B cell (primary cell): ENCODE measurements at regions not wholly inside any gene's neighbourhood (a gene's known extent, or its start where the extent isn't known, plus 50 kb on each side); places are given as distances from the start of the nearest gene placed in this dataset.

Source experiments
- ATAC-seq: fragments of 200-7000 bp; cut with Tn5 transposase; one replicate; pipeline ENCODE4 v1.10.0; 2021; ENCODE audit warnings: low read depth, mild to moderate bottlenecking, moderate number of reproducible peaks, moderate library complexity
- CTCF ChIA-PET: fragments of 350-600 bp; sonication (Branson Sonifier 250); formaldehyde crosslinking; loops from one replicate; lab custom pipeline; 2021; ENCODE audit warnings: antibody characterized with exemption, inconsistent platforms; lab: Charles Lee
- POLR2A ChIA-PET: fragments of 350-600 bp; sonication (Branson Sonifier 250); formaldehyde crosslinking; loops from one replicate; lab custom pipeline; 2021; ENCODE audit warnings: antibody characterized with exemption; lab: Charles Lee
- DNase-seq: peaks from one replicate; pipeline ENCODE4 v3.0.0; 2013
- H2AFZ ChIP-seq: 2 replicates; pipeline ENCODE4 v1.6.1; 2012; ENCODE audit warnings: mild to moderate bottlenecking, low read depth, low read length; ENCODE audit not compliant: insufficient read depth, poor library complexity, severe bottlenecking
- H3K27ac ChIP-seq, 2 donors: 1 replicate in 1 of 2; 2 replicates in 1 of 2; pipeline ENCODE4 v1.5.1; 2012 to 2013; ENCODE audit warnings: low read length in 2 of 2, mild to moderate bottlenecking in 2 of 2, moderate library complexity in 1 of 2
- H3K27me3 ChIP-seq, 4 experiments: fragments of 200-600 bp in 1 of 4; sonication (generic) in 1 of 4; replicated peaks in 1 of 4; 1 replicate in 2 of 4; 2 replicates in 2 of 4; pipeline versions ENCODE4 v1.6.1 to v1.7.0; 2013 to 2016; ENCODE audit warnings: low read length in 3 of 4, mild to moderate bottlenecking in 2 of 4, mixed read lengths in 1 of 4, moderate library complexity in 1 of 4; ENCODE audit not compliant: insufficient read depth in 4 of 4, control insufficient read depth in 3 of 4; ENCODE audit errors: control extremely low read depth in 1 of 4
- H3K36me3 ChIP-seq, 2 experiments: replicated peaks in 1 of 2; 1 replicate in 1 of 2; 2 replicates in 1 of 2; pipeline versions ENCODE4 v1.6.1 to v1.7.1; 2013; ENCODE audit warnings: low read length in 1 of 2; ENCODE audit not compliant: insufficient read depth in 2 of 2, control insufficient read depth in 1 of 2; ENCODE audit errors: control extremely low read depth in 1 of 2, extremely low read depth in 1 of 2
- H3K4me1 ChIP-seq, 2 donors: fragments of 200-600 bp in 1 of 2; sonication (generic) in 1 of 2; 1 replicate in 1 of 2; 2 replicates in 1 of 2; pipeline versions ENCODE4 v1.5.1 to v1.6.1; 2013 to 2017; ENCODE audit warnings: low read length in 2 of 2; ENCODE audit not compliant: control insufficient read depth in 2 of 2, insufficient read depth in 2 of 2
- H3K4me2 ChIP-seq: replicated peaks from 2 replicates; pipeline ENCODE3; 2012; ENCODE audit warnings: mild to moderate bottlenecking, low read depth, low read length; ENCODE audit not compliant: poor library complexity, severe bottlenecking
- H3K4me3 ChIP-seq, 5 experiments: fragments of 200-600 bp in 1 of 5; sonication (generic) in 1 of 5; 1 replicate in 3 of 5; 2 replicates in 2 of 5; pipeline versions ENCODE4 v1.5.1 to v1.7.0; 2011 to 2016; ENCODE audit warnings: low read length in 4 of 5, mild to moderate bottlenecking in 4 of 5, low read depth in 2 of 5, control low read depth in 1 of 5, moderate library complexity in 1 of 5; ENCODE audit not compliant: insufficient read depth in 1 of 5; ENCODE audit errors: control extremely low read depth in 1 of 5, extremely low read depth in 1 of 5
- H3K79me2 ChIP-seq: fragments of 200-600 bp; sonication (generic); one replicate; pipeline ENCODE4 v1.6.0; 2016; ENCODE audit warnings: low read length; ENCODE audit not compliant: control insufficient read depth, insufficient read depth
- H3K9ac ChIP-seq: fragments of 200-600 bp; sonication (generic); 2 replicates; pipeline ENCODE4 v1.6.1; 2017; ENCODE audit warnings: mild to moderate bottlenecking, low read length, moderate library complexity
- H3K9me3 ChIP-seq, 3 donors: one replicate each; pipeline versions ENCODE4 v1.6.1 to v1.7.1; 2013; ENCODE audit warnings: low read length in 2 of 3; ENCODE audit not compliant: control insufficient read depth in 2 of 3, insufficient read depth in 1 of 3; ENCODE audit errors: control extremely low read depth in 1 of 3
- H4K20me1 ChIP-seq: 2 replicates; pipeline ENCODE4 v1.6.0; 2012; ENCODE audit warnings: mild to moderate bottlenecking, low read length; ENCODE audit not compliant: insufficient read depth, control insufficient read depth, poor library complexity, severe bottlenecking
- H3K27ac Mint-ChIP-seq: one replicate; pipeline ENCODE4 v1.8.0; 2021; ENCODE audit warnings: mixed read lengths
- H3K27me3 Mint-ChIP-seq: one replicate; pipeline ENCODE4 v1.8.0; 2021; ENCODE audit warnings: mixed read lengths
- H3K4me1 Mint-ChIP-seq: one replicate; pipeline ENCODE4 v1.8.0; 2021; ENCODE audit warnings: mixed read lengths
- H3K4me3 Mint-ChIP-seq: one replicate; pipeline ENCODE4 v1.8.0; 2021; ENCODE audit warnings: mixed read lengths
- H3K9me3 Mint-ChIP-seq: one replicate; pipeline ENCODE4 v1.8.0; 2022; ENCODE audit warnings: mixed read lengths; ENCODE audit not compliant: insufficient read depth
- EZH2 ChIP-seq: IDR thresholded peaks from 2 replicates; pipeline ENCODE4 v1.6.1; 2012; ENCODE audit warnings: borderline replicate concordance, low read depth, mild to moderate bottlenecking, moderate library complexity, low read length; ENCODE audit not compliant: insufficient read depth, poor library complexity, severe bottlenecking
- WGBS: methylation state at CpG from one replicate; pipeline ENCODE4 v1.1.5; 2013; ENCODE audit warnings: missing lambda C conversion rate; ENCODE audit not compliant: insufficient coverage; 5-methylcytosine and 5-hydroxymethylcytosine counted together
- intact Hi-C: fragments of 100-400 bp; cut with micrococcal nuclease; formaldehyde crosslinking; loops from one replicate; pipeline ENCODE4 v1.10.0; 2022
- TF ChIP-seq, protein P1 (sequence below): fragments of 200-600 bp; IDR thresholded peaks from one replicate; pipeline ENCODE4 v1.8.0; 2022; ENCODE audit warnings: antibody characterized with exemption, mild to moderate bottlenecking

DNA sequence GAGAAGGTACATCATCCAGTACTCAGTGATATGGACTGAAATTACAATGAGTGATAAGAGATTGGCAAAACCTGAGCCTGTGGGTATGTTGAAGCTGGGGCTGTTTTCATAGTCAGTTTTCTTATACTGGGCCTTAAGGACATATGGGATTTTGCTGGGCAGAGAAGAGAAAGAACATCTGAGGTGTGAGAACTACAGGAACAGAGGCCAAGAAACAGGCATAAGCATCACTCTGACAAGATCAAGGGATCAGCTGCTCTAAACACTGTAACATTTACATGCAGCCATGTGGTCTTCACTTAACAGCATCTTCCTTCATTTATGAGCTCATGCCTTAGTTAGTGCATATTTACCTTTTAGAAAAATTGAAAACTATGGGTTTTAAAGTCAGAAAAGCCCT lies 220.0 kb downstream of the TRIM36 start:
- no peak for DNase-seq
- H3K27ac ChIP-seq, result no peak overlapping the region
- TF ChIP-seq EZH2, result no peak
- TF ChIP-seq, protein P1, sequence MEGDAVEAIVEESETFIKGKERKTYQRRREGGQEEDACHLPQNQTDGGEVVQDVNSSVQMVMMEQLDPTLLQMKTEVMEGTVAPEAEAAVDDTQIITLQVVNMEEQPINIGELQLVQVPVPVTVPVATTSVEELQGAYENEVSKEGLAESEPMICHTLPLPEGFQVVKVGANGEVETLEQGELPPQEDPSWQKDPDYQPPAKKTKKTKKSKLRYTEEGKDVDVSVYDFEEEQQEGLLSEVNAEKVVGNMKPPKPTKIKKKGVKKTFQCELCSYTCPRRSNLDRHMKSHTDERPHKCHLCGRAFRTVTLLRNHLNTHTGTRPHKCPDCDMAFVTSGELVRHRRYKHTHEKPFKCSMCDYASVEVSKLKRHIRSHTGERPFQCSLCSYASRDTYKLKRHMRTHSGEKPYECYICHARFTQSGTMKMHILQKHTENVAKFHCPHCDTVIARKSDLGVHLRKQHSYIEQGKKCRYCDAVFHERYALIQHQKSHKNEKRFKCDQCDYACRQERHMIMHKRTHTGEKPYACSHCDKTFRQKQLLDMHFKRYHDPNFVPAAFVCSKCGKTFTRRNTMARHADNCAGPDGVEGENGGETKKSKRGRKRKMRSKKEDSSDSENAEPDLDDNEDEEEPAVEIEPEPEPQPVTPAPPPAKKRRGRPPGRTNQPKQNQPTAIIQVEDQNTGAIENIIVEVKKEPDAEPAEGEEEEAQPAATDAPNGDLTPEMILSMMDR, result no peak
- H3K9me3 Mint-ChIP-seq, result no peaks in the 10 kb centered on the region
- ATAC-seq, result no peak
- H3K27me3 Mint-ChIP-seq, result no peaks in the 10 kb centered on the region
- peaks cover 0 to under 1% (median 0%) of the 10 kb centered on the region in 3 donors for H3K9me3 ChIP-seq
- H3K27ac Mint-ChIP-seq, result no peak overlapping the region
- intact Hi-C loops, result no loop called here
- no peak overlapping the region for H3K9ac ChIP-seq
- H3K4me3 Mint-ChIP-seq, result no peak overlapping the region
- no peaks in the 10 kb centered on the region for H3K27me3 ChIP-seq
- H3K79me2 ChIP-seq, result no peaks in the 10 kb centered on the region
- H3K4me1 Mint-ChIP-seq, result peaks cover 24% of the 10 kb centered on the region
- H3K4me3 ChIP-seq, result no peak overlapping the region
- H4K20me1 ChIP-seq, result no peaks in the 10 kb centered on the region
- no peak overlapping the region for H3K4me2 ChIP-seq
- H3K4me1 ChIP-seq, result peaks cover 4 to 14% of the 10 kb centered on the region in 2 donors
- H3K36me3 ChIP-seq, result no peaks in the 10 kb centered on the region
- ChIA-PET CTCF (no interaction called here), POLR2A (no interaction called here)
- H2AFZ ChIP-seq, result no peak overlapping the region

DNA sequence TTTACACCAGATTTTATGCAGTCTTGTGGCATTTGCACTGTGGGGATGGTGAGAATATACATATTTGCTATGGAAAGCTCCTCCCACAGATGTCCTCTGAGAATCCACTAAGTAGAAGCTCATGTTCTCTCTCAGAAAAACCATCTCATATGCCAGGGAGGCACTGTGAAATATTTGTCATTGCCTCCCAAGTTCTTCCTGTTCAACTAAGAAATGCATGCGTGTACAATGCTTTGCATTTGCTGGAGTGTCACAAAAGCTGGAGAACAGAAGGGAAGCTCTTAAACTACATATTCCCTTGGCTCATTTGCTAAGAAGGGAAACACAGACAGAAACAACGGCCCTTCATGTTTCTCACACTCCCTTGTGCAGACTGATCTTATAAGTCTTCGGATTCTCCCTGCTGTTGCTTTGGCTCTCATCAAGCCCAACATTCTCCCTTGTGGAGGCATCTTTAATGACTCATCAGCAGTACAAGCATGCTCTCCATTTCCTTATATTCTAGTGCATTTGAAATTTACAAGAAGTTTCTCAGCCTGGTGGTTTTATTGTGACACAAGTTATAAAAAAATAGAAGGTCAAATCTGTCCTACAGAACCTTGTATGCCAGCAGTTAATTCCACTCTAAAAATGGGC lies 220.6 kb downstream of the TRIM36 start:
- Histone ChIP-seq H3K27me3 (no peaks in the 10 kb centered on the region), H3K4me2 (no peak overlapping the region), H3K9ac (no peak overlapping the region), H3K4me3 (no peak overlapping the region), H3K27ac (no peak overlapping the region), H3K36me3 (no peaks in the 10 kb centered on the region), H3K4me1 (peaks cover 4 to 9% of the 10 kb centered on the region in 2 donors), H3K9me3 (no peaks in the 10 kb centered on the region), H4K20me1 (no peaks in the 10 kb centered on the region), H3K79me2 (no peaks in the 10 kb centered on the region), H2AFZ (no peak overlapping the region)
- 95% methylated on average over 2 of the region's 3 CpGs for WGBS
- Mint-ChIP-seq H3K27me3 (no peaks in the 10 kb centered on the region), H3K9me3 (no peaks in the 10 kb centered on the region), H3K4me1 (peaks cover 18% of the 10 kb centered on the region), H3K27ac (no peak overlapping the region), H3K4me3 (no peak overlapping the region)
- intact Hi-C loops, result no loop called here
- CTCF ChIA-PET, result no interaction called here
- no peak for DNase-seq
- ATAC-seq, result no peak
- TF ChIP-seq, protein P1, result no peak
- no peak for TF ChIP-seq EZH2
- POLR2A ChIA-PET, result no interaction called here
